D721Med (cell line): ENCODE measurements at regions not wholly inside any gene's neighbourhood (a gene's known extent, or its start where the extent isn't known, plus 50 kb on each side); places are given as distances from the start of the nearest gene placed in this dataset.

Experiments
- DNase-seq: peaks from one replicate; pipeline ENCODE4 v3.0.0; 2011; ENCODE audit warnings: low spot score; ENCODE audit not compliant: insufficient read length
- FAIRE-seq: peaks from 2 replicates; lab custom pipeline; 2011; peaks lifted over from hg19 to GRCh38; lab: Jason Lieb, UNC
- CTCF ChIP-seq: IDR thresholded peaks from 2 replicates; pipeline ENCODE4 v1.5.1; 2012; ENCODE audit warnings: mild to moderate bottlenecking, control low read depth; ENCODE audit not compliant: insufficient read depth; ENCODE audit errors: missing control alignments

GRCh38 chr2:39938035-39938835, 159.2 kb upstream of the THUMPD2 start:
- no peak for TF ChIP-seq CTCF
- DNase-seq (no peak), FAIRE-seq (no peak)

- no peak for TF ChIP-seq CTCF
- no peak for FAIRE-seq
- no peak for DNase-seq
Observed at GRCh38 chr2:39937621-39938020, 158.6 kb upstream of the THUMPD2 start.

- DNase-seq (no peak), FAIRE-seq (no peak)
- no peak for TF ChIP-seq CTCF
Observed at GRCh38 chr2:39934851-39935250, 155.8 kb upstream of the THUMPD2 start.

- FAIRE-seq = no peak
- DNase-seq = no peak
- TF ChIP-seq CTCF = no peak
Observed at GRCh38 chr2:39933196-39933595, 154.1 kb upstream of the THUMPD2 start.

- FAIRE-seq = no peak
- no peak for TF ChIP-seq CTCF
- no peak for DNase-seq
Observed at GRCh38 chr2:39932198-39932597, 153.1 kb upstream of the THUMPD2 start.

GRCh38 chr2:39930175-39930917, 151.3 kb upstream of the THUMPD2 start:
- DNase-seq = no peak
- no peak for TF ChIP-seq CTCF
- no peak for FAIRE-seq

GRCh38 chr2:39929531-39929930, 150.5 kb upstream of the THUMPD2 start:
- TF ChIP-seq CTCF = no peak
- DNase-seq (no peak), FAIRE-seq (no peak)
